Stimulated activated CD4-positive, alpha-beta T cell treated with anti-CD3 and anti-CD28 coated beads, Interleukin-1b, Interleukin-23, amount 100 ng/mL, for 4 hours (primary cell): ENCODE measurements at regions not wholly inside any gene's neighbourhood (a gene's known extent, or its start where the extent isn't known, plus 50 kb on each side); places are given as distances from the start of the nearest gene placed in this dataset.

Experiments
- DNase-seq, 2 donors: peaks; one replicate each; pipeline ENCODE4 v3.0.0-alpha.2; 2020; ENCODE audit warnings: low read depth in 2 of 2

DNA sequence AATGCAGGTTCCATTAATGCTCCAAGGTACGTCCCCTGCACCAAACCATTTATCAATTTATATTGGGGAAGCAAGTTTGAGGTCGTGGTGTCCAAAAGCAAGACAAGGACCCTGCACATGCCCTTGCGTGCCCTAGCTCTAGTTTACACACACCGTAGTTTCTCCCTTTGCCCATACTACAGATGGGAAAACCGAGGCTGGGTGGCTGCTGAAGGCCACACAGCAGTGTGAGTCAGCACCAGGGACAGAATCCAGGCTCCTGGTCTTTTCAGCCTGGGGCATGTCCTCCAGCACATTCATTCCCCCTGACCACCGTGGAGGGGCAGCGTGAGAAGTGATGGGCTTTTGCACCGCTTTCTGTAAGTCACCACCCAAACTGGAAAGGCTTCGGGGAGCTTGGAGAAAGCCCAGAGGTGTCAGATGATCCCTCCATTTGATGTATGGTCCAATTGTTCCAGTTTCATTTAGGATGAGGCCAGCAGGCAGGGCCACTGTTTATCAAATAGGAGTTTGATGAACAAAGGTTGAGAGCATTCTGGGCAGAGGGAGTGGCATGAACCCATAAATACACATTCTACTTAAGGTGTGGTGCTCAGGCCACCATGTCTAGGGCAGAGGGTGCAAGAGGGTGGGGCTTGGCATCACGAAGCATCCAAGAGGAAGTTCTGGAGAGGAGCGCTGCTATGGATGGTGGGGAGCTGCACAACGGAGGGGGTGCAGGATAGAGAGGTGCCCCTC lies 274.1 kb downstream of the HAUS1 start:
- DNase-seq: no peak

DNA sequence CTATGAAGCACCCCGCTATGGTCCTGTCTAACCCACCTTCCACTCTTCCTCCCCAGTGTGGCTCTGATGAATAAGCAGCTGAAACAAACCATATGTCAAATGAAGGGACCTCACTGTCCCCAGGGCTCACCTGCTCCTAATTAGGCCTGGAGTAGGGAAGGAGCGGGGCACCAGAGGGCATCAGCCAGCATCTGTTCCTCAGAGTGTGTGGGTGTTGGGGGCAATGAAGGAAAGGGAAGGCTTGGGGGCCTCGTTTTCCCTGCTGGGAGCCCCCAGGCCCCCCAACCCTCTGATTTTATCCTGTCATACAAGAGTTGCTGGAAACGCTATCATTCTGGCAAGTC lies 274.7 kb downstream of the HAUS1 start:
- DNase-seq: no peak

- no peak for DNase-seq
Observed at GRCh38 chr18:46379323-46379950, 275.3 kb downstream of the HAUS1 start.

GRCh38 chr18:46385124-46385523 lies 271.9 kb downstream of the LOXHD1 start:
- no peak for DNase-seq

GRCh38 chr18:46386788-46387187 lies 270.2 kb downstream of the LOXHD1 start:
- DNase-seq: no peak

DNA sequence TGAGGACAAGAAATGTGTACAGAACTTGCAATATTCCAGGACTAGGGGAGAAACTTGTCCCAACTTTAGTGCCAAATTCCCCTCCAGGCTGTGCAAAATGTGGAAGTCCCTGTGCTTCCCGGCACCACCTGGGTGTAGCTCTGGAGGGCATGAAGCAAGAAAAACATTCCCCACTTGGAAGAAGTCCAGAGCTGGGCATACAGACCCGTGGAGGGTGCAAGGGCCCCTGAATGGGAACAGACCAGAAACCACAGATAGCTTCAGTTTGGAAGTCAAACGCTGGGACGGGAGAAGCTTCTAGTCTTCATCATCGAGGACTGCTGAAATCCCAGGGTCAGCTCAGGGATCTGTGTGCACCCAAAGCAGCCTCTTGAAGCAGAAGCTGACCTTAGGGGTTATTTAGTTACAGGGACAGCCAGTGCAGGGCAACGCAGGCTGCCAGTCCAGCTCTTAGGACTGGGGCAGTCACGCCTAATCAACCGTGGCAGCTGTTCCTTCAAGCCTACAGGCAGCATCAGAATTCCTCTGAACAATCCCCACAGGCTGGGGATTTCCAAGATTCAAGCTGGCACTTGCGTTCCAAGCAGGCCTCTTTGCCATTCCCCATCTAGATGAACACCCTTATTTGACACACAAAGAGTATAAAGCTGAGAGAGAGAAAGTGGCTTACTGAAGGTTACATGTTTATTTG lies 269.4 kb downstream of the LOXHD1 start:
- no peak for DNase-seq

DNA sequence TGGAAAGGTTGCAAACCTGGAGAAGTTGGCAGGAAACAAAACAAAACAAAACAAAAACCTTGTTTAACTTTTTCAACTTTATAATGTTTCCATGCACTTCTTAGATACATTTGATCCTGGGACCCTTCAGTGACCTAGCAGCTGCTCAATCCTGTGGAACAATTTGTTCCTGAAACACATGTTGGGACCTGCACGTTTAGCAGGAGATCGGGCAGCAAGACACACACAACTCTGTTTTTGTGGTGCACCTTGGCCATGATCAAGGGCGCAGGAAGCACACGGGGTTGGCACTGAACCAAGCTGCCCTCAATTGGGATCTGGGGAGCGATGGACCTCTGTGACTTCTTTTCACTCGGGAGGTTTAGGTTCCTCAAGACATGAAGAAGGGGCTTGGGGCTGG lies 268.7 kb downstream of the LOXHD1 start:
- DNase-seq: no peak

DNA sequence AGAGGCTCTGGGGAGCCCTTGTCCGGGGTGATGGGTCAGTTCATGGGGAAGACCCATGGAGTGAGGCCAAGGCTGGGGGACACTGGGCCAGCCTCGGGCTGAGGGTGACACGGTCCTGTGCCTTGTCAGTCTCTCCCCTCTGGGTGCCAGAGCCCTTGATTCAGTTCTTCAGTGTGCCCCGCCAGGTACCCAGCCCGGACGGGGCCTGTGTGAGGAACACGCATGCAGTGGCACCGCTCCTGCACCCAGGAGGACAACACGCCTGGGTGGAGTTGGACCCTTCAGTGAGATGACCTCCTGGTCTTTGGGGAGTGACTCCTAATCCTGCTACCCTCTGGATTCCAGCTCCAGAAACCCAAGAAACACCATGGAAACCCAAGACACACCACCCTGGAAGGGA lies 264.4 kb downstream of the LOXHD1 start:
- DNase-seq: no peak

DNA sequence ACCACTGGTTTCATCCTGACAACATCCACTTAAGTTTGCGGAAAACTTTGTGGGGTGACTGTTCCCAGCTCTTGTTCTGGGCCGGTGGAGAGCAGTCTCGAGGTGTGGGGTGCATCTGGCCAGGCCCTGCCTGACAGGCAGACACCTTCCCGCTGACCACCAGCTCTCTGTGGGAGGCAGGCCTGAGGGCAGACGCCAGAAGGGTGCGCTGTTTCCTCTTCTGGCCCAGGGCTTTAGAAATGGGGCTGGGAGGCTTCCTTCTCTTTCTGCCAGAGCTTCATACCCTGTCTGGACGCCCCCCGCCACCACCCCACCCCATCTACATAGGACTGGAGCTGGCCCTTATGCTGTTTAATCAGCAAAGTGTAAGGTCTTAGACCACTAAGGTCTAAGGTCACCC lies 263.8 kb downstream of the LOXHD1 start:
- DNase-seq: no peak

GRCh38 chr18:46393961-46394360 lies 263.1 kb downstream of the LOXHD1 start:
- DNase-seq: no peak

- DNase-seq: no peak
Observed at GRCh38 chr18:46395795-46396194, 261.2 kb downstream of the LOXHD1 start.

DNA sequence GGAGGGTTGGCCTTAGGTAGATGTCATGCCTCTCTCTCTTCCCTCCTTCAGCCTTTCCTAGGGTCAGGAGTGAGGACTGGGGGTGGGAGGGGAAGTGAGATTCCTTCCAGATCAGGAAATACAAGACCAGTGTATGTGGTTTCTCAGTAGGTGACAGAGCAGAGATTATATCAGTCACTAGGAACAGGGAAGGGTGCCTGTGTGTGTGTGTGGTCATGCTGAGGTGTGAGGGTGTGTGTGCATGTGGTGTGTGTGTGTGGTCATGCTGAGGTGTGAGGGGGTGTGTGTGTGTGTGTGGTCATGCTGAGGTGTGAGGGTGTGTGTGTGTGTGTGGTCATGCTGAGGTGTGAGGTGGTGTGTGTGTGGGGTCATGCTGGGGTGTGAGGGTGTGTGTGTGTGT lies 259.8 kb downstream of the LOXHD1 start:
- DNase-seq: no peak

DNA sequence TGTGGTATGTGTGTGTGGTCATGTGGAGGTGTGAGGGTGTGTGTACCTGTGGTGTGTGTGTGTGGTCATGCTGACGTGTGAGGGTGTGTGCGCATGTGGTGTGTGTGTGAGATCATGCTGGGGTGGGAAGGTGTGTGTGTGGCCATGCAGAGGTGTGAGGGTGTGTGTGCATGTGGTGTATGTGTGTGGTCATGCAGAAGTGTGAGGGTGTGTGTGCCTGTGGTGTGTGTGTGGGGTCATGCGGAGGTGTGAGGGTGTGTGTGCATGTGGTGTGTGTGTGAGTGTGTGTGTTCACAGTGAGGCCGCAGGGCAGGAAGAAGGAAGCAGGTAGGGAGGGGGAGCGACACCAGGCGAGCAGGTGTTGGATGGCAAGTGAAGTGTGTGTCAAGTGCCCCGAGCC lies 259.0 kb downstream of the LOXHD1 start:
- no peak for DNase-seq

DNA sequence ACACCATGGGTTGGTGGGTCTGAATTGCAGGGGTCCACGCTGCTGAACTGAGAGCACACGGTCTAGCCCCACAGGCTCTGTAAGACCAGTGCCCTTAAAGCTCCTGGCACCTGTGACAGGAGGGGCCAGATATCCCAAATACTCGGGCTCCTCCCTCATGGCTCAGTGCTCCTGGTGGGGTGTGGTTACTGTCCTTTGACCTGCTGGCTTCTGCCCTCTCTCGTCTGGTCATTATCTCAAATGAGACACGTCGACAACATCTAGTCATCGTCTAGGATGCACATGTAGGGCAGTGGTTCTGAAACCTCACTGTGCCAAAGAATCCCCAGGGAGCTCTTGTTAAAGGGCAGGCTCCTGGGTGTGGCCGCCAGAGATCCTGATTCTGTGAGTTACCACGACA lies 258.4 kb downstream of the LOXHD1 start:
- no peak for DNase-seq

DNA sequence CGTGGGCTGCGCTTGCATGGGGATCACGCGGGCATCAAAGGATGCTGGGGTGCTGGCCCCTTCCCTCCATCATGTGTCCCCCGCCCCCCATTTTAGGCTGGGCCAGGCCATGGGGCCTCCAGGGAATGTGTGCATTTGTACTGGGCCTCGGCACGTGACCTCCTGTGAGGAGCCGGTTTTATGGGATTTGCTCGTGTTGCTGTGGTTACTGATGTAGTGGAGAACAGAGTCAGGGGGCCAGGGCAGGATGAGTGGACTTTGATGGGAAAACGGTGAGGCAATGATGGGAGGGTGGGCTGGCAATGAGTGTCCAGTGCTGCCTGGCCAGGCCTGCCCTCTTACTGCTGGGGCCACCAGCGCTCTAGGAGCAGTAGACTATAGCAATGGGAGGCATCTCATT lies 257.7 kb downstream of the LOXHD1 start:
- DNase-seq: no peak

- DNase-seq: no peak
Observed at GRCh38 chr18:46400449-46400848, 256.6 kb downstream of the LOXHD1 start.

GRCh38 chr18:46401486-46402070 lies 255.4 kb downstream of the LOXHD1 start:
- no peak for DNase-seq

DNA sequence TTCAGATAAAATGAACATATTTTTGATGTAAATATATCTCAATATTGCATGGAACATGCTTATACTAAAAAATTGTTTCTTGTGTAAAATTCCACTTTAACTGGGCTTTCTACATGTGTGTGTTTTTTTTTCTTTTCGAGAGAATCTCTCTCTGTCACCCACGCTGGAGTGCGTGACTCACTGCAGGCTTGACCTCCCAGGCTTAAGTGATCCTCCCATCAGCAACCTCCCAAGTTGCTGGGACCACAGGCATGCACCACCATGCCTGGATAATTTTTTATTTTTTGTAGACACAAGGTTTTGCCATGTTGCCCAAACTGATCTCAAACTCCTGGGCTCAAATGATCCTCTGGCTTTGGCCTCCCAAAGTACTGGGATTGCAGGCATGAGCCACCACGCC lies 254.6 kb downstream of the LOXHD1 start:
- DNase-seq: no peak

DNA sequence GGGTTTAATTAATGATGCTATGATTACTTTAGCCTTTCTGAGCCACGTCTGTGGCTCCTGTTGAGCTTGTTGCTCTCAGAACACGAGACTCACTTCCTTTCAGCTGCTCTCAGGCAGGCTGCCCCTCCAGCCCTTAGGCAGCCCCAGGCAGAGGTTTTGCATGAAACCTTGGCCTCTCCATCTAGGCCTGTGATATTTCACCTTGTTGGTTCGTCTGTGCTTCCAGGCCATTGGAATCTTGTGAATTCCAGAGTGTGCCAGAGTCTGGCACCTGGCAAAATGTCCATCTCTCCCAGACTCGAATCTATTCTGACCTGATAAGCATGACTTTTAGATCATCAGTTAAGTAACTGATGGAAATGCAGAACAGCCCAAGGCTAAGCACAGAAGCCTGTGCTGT lies 254.1 kb downstream of the LOXHD1 start:
- no peak for DNase-seq

GRCh38 chr18:46405832-46406538 lies 251.0 kb downstream of the LOXHD1 start:
- no peak for DNase-seq

GRCh38 chr18:46406539-46406932 lies 250.5 kb downstream of the LOXHD1 start:
- DNase-seq: no peak

- no peak for DNase-seq
Observed at GRCh38 chr18:46407486-46408166, 249.4 kb downstream of the LOXHD1 start.
